Endothelial cell of umbilical vein (primary cell): ENCODE measurements at regions not wholly inside any gene's neighbourhood (a gene's known extent, or its start where the extent isn't known, plus 50 kb on each side); places are given as distances from the start of the nearest gene placed in this dataset.

Experiments
- BruUV-seq: library from RNA; stranded (reverse); fragments of 400-500 nt; replicated peaks from 2 replicates; lab custom pipeline; 2021; lab: Mats Ljungman, UMichigan
- CTCF ChIA-PET: fragments of 300-600, 350-600 bp; sonication (Branson Sonifier 250); formaldehyde crosslinking; loops from one replicate; lab custom pipeline; 2021; ENCODE audit warnings: antibody characterized with exemption, inconsistent platforms; lab: Charles Lee
- POLR2A ChIA-PET: fragments of 300-600, 350-600 bp; sonication (Branson Sonifier 250); formaldehyde crosslinking; loops from one replicate; lab custom pipeline; 2021; ENCODE audit warnings: antibody characterized with exemption, inconsistent platforms; lab: Charles Lee
- DNase-seq: peaks from one replicate; pipeline ENCODE4 v3.0.0-alpha.2; 2011; ENCODE audit warnings: low read depth, low spot score
- FAIRE-seq: peaks from 2 replicates; lab custom pipeline; 2011; peaks lifted over from hg19 to GRCh38; lab: Jason Lieb, UNC
- H2AFZ ChIP-seq: 2 replicates; pipeline ENCODE4 v1.6.0; 2012; ENCODE audit warnings: low read depth, low read length, control low read depth, inconsistent platforms
- H3K27ac ChIP-seq: 2 replicates; pipeline ENCODE4 v1.5.1; 2011; ENCODE audit warnings: low read depth, mild to moderate bottlenecking, control low read depth, low read length, moderate library complexity; ENCODE audit not compliant: insufficient read depth
- H3K27me3 ChIP-seq, 2 experiments: 2 replicates each; pipeline versions ENCODE4 v1.6.0 to v1.6.1; 2011; ENCODE audit warnings: low read length in 2 of 2, mixed read lengths in 1 of 2; ENCODE audit not compliant: control insufficient read depth in 2 of 2, insufficient read depth in 2 of 2
- H3K36me3 ChIP-seq, 2 experiments: 2 replicates in 1 of 2; 3 replicates in 1 of 2; pipeline ENCODE4 v1.5.1; 2011; ENCODE audit warnings: low read length in 2 of 2, mild to moderate bottlenecking in 1 of 2, moderate library complexity in 1 of 2; ENCODE audit not compliant: control insufficient read depth in 2 of 2, insufficient read depth in 2 of 2; ENCODE audit errors: extremely low read depth in 1 of 2
- H3K4me1 ChIP-seq: 3 replicates; pipeline ENCODE4 v1.5.1; 2011; ENCODE audit warnings: mild to moderate bottlenecking, low read length; ENCODE audit not compliant: control insufficient read depth, insufficient read depth; ENCODE audit errors: extremely low read depth
- H3K4me2 ChIP-seq: 2 replicates; pipeline ENCODE4 v1.6.1; 2011; ENCODE audit warnings: low read length, control low read depth, mixed read lengths; ENCODE audit not compliant: insufficient read depth
- H3K4me3 ChIP-seq, 3 experiments: fragments of 200-600 bp in 1 of 3; sonication (generic), shearing (Covaris generic) in 1 of 3; replicated peaks in 1 of 3; 2 replicates each; pipeline ENCODE4 v1.5.1; 2011 to 2016; ENCODE audit warnings: control low read depth in 3 of 3, low read length in 3 of 3, mild to moderate bottlenecking in 2 of 3, inconsistent platforms in 1 of 3, low read depth in 1 of 3, moderate library complexity in 1 of 3; ENCODE audit not compliant: insufficient read depth in 1 of 3
- H3K79me2 ChIP-seq: 2 replicates; pipeline ENCODE4 v1.6.0; 2012; ENCODE audit warnings: low read length, inconsistent platforms; ENCODE audit not compliant: control insufficient read depth, insufficient read depth
- H3K9ac ChIP-seq: replicated peaks from 2 replicates; pipeline ENCODE3; 2011; ENCODE audit warnings: low read length, control low read depth; ENCODE audit not compliant: insufficient read depth; ENCODE audit errors: extremely low read depth
- H3K9me1 ChIP-seq: replicated peaks from 3 replicates; pipeline ENCODE4 v1.6.0; 2011; ENCODE audit warnings: mild to moderate bottlenecking, low read length; ENCODE audit not compliant: control insufficient read depth, insufficient read depth; ENCODE audit errors: extremely low read depth
- H3K9me3 ChIP-seq: replicated peaks from 2 replicates; pipeline ENCODE4 v1.5.1; 2012; ENCODE audit warnings: low read length, inconsistent platforms; ENCODE audit not compliant: control insufficient read depth, insufficient read depth
- H4K20me1 ChIP-seq: replicated peaks from 2 replicates; pipeline ENCODE3; 2011; ENCODE audit warnings: mild to moderate bottlenecking, low read length; ENCODE audit not compliant: control insufficient read depth, insufficient read depth; ENCODE audit errors: extremely low read depth
- CTCF ChIP-seq, 2 donors: IDR thresholded peaks; 1 replicate in 1 of 2; 2 replicates in 1 of 2; pipeline ENCODE4 v1.5.1; 2011; ENCODE audit warnings: low read length in 2 of 2, mild to moderate bottlenecking in 2 of 2, moderate library complexity in 2 of 2, control low read depth in 1 of 2, inconsistent platforms in 1 of 2, low read depth in 1 of 2; ENCODE audit not compliant: insufficient read depth in 1 of 2; ENCODE audit errors: extremely low read depth in 1 of 2
- EZH2 ChIP-seq: IDR thresholded peaks from 2 replicates; pipeline ENCODE4 v1.6.1; 2012; ENCODE audit warnings: borderline replicate concordance, low read depth, mild to moderate bottlenecking, moderate library complexity, low read length, inconsistent platforms; ENCODE audit not compliant: severe bottlenecking
- FOS ChIP-seq: IDR thresholded peaks from 2 replicates; pipeline ENCODE4 v1.6.1; 2011; ENCODE audit warnings: mild to moderate bottlenecking, low read length, moderate library complexity, borderline replicate concordance; ENCODE audit not compliant: insufficient read depth
- GATA2 ChIP-seq: IDR thresholded peaks from 2 replicates; pipeline ENCODE4 v1.7.0; 2011; ENCODE audit warnings: low read depth, mild to moderate bottlenecking, moderate library complexity, mixed read lengths, low read length; ENCODE audit not compliant: insufficient read length, insufficient read depth
- JUN ChIP-seq: IDR thresholded peaks from 2 replicates; pipeline ENCODE4 v1.6.1; 2011; ENCODE audit warnings: borderline replicate concordance, low read depth; ENCODE audit not compliant: insufficient read length, insufficient read depth
- MAX ChIP-seq: IDR thresholded peaks from 2 replicates; pipeline ENCODE4 v1.6.1; 2011; ENCODE audit not compliant: insufficient read depth, insufficient read length
- MYC ChIP-seq: IDR thresholded peaks from one replicate; pipeline ENCODE4 v1.6.1; 2011; ENCODE audit warnings: mild to moderate bottlenecking, low read depth, low read length
- POLR2A ChIP-seq: IDR thresholded peaks from 2 replicates; pipeline ENCODE4 v1.6.1; 2012; ENCODE audit warnings: low read depth, mild to moderate bottlenecking, control low read depth, low read length
- POLR2AphosphoS5 ChIP-seq: IDR thresholded peaks from 2 replicates; pipeline ENCODE4 v1.6.1; 2012; ENCODE audit warnings: low read depth, mild to moderate bottlenecking, control low read depth, low read length, moderate library complexity; ENCODE audit not compliant: insufficient read depth
- dilution Hi-C: fragments of 300-500 bp; cut with MboI; formaldehyde crosslinking; loops from one replicate; pipeline ENCODE4 v1.15.0; 2019; ENCODE audit warnings: low sequenced_read_pairs; ENCODE audit not compliant: extremely low pct_ligation_motif_present
- intact Hi-C: fragments of 100-400 bp; cut with micrococcal nuclease; formaldehyde crosslinking; loops from one replicate; pipeline ENCODE4 v1.10.0; 2022

- CTCF ChIA-PET = no interaction called here
- no peak overlapping the region for H3K4me2 ChIP-seq
- BruUV-seq = no TSS peak
- no peak overlapping the region for H2AFZ ChIP-seq
- no peak for TF ChIP-seq POLR2A
- TF ChIP-seq MYC = no peak
- no peak for TF ChIP-seq GATA2
- no peak for TF ChIP-seq FOS
- no peak for TF ChIP-seq JUN
- TF ChIP-seq EZH2 = no peak
- no peak for TF ChIP-seq MAX
- DNase-seq (no peak), FAIRE-seq (no peak)
- no peaks in the 10 kb centered on the region for H3K27me3 ChIP-seq
- dilution Hi-C loops = no loop called here
- peaks cover 2% of the 10 kb centered on the region for H3K9me3 ChIP-seq
- no peaks in the 10 kb centered on the region for H3K4me1 ChIP-seq
- no peak overlapping the region for H3K27ac ChIP-seq
- no peaks in the 10 kb centered on the region for H3K9me1 ChIP-seq
- intact Hi-C loops = no loop called here
- H3K4me3 ChIP-seq = no peak overlapping the region
- POLR2A ChIA-PET = no interaction called here
- no peak overlapping the region for H3K9ac ChIP-seq
- no peaks in the 10 kb centered on the region for H3K79me2 ChIP-seq
- no peaks in the 10 kb centered on the region for H3K36me3 ChIP-seq
- no peaks in the 10 kb centered on the region for H4K20me1 ChIP-seq
Observed at GRCh38 chr6:168848797-168849196, 404.8 kb downstream of the THBS2 start.

DNA sequence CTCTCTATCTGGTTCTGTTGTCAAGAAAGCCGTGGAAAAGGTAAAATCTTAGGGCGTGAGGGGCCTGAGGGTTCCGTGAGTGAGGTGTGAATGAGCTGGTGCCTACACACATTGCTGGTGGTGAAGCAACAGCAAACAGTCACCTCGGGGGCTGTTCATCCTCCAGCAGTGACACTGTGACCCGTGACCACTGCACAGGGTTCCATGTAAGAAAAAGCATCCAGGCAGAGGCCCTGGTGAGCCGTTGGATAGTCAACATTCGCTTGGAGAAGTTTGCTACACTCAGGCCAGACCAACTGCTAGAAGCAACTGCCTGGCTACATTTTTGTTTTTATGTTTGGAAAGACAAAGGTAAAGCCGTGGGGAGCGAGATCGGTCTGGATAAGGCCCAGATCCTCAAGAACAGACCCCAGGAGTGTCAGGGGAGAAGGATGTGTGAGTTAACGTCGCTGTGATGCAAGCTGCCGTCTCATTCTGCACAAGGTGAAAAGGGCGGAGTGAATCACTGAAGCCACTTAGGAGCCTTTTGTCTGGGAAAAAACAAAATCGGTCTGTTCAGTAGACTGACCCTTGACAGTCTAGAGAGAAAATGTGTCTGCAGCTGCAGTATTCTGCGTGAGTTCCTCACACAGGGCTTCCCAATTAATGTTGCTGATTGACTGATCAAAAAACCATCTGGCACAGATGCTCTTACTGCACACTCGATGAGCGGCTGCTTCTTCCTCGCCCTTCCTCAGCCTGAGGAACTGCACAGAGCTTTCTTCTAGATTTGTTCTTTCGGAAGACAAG is 404.0 kb downstream of the SMOC2 start:
- BruUV-seq = no TSS peak
- TF ChIP-seq EZH2 (no peak), CTCF (IDR thresholded peaks at IDR 0.05; ENCODE audit: extremely low read depth in 1 of 2, insufficient read depth in 1 of 2, low read depth in 1 of 2, low read length in 2 of 2) (no peak), POLR2A (no peak), MYC (no peak), JUN (no peak), POLR2AphosphoS5 (no peak), MAX (no peak), FOS (no peak), GATA2 (no peak)
- DNase-seq (no peak), FAIRE-seq (no peak)
- H3K4me2 ChIP-seq = no peak overlapping the region
- no peak overlapping the region for H3K9ac ChIP-seq
- no peak overlapping the region for H3K27ac ChIP-seq
- H3K4me1 ChIP-seq = no peaks in the 10 kb centered on the region
- H3K9me1 ChIP-seq = no peaks in the 10 kb centered on the region
- no peak overlapping the region for H3K4me3 ChIP-seq
- dilution Hi-C loops (no loop called here), intact Hi-C loops (no loop called here)
- POLR2A ChIA-PET = no interaction called here
- no peaks in the 10 kb centered on the region for H4K20me1 ChIP-seq
- CTCF ChIA-PET = no interaction called here
- H3K79me2 ChIP-seq = no peaks in the 10 kb centered on the region
- no peaks in the 10 kb centered on the region for H3K27me3 ChIP-seq
- H2AFZ ChIP-seq = no peak overlapping the region
- H3K36me3 ChIP-seq = no peaks in the 10 kb centered on the region
- peaks cover 4% of the 10 kb centered on the region for H3K9me3 ChIP-seq
